ENCODE measurements at regions not wholly inside any gene's neighbourhood (a gene's known extent, or its start where the extent isn't known, plus 50 kb on each side); places are given as distances from the start of the nearest gene placed in this dataset.

DNA sequence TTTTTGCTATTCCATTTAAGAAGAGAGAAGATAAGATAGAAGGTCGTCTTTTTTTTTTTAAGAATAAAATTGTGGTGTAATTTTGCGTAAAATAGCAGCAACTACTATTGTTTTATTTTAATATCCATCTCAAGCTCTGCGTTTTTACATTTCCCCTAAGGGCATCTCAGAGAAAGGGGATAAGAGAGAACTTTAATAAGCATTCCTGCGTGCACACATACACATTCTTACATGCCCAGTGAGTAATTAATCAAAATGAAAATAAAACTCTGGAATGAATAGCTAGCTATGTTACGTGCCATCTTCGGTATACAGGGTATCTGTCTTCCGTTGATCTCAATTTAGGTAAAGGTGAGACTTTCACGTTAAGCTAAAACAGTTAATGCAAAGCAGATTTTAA is 200.3 kb upstream of the TENM3 start:
- ChIA-PET POLR2A (no interaction called here), CTCF (no interaction called here), RAD21 (ENCODE audit: low non-redundant PET in 1 of 2, low total read pairs in 2 of 2, uncharacterized antibody in 2 of 2, unreplicated experiment in 2 of 2) (no interaction called here)
- no peak for DNase-seq (ENCODE audit: low read depth, low spot score)
- intact Hi-C loops (cut with micrococcal nuclease): no loop called here
- no peaks in the 10 kb centered on the region; the same call in none of the 2 replicates for H3K27me3 ChIP-seq (ENCODE audit: insufficient read depth, low read length)
- H2AFZ ChIP-seq (ENCODE audit: low read depth, low read length, poor library complexity, severe bottlenecking): no peak overlapping the region
- no peaks in the 10 kb centered on the region for H3K36me3 ChIP-seq (ENCODE audit: control insufficient read depth in 1 of 2, insufficient read depth in 2 of 2, low read length in 2 of 2)
- no peak overlapping the region for H3K4me3 ChIP-seq (replicated peaks in 1 of 2; ENCODE audit: low read depth in 1 of 2, low read length in 2 of 2)
- H3K79me2 ChIP-seq (ENCODE audit: insufficient read depth, low read length): no peaks in the 10 kb centered on the region
- no peak overlapping the region for H3K9ac ChIP-seq (ENCODE audit: low read length)
- no peaks in the 10 kb centered on the region for H3K4me1 ChIP-seq (ENCODE audit: control insufficient read depth in 1 of 2, insufficient read depth in 2 of 2, low read length in 2 of 2)
- H3K9me3 ChIP-seq (ENCODE audit: control insufficient read depth in 1 of 2, insufficient read depth in 1 of 2, low read depth in 1 of 2, low read length in 2 of 2): no peaks in the 10 kb centered on the region
- no peak overlapping the region for H3K27ac ChIP-seq (ENCODE audit: low read depth, low read length)
- no peak overlapping the region for H3K4me2 ChIP-seq (ENCODE audit: low read length)
- BruUV-seq (replicated peaks): no TSS peak
- ATAC-seq: no peak
- no peaks in the 10 kb centered on the region for H3K9me2 ChIP-seq (ENCODE audit: insufficient read depth)
- no peaks in the 10 kb centered on the region for H4K20me1 ChIP-seq (ENCODE audit: insufficient read depth)
- TF ChIP-seq SIN3A (IDR thresholded peaks at IDR 0.05; ENCODE audit: low read depth): no peak
- no peak for TF ChIP-seq CEBPB (IDR thresholded peaks at IDR 0.05; ENCODE audit: low read depth)
- no peak for TF ChIP-seq JUND (IDR thresholded peaks at IDR 0.05)
- no peak for TF ChIP-seq POLR2A (IDR thresholded peaks at IDR 0.05; ENCODE audit: borderline replicate concordance, extremely low read depth, insufficient read depth, insufficient read length)
- TF ChIP-seq ZNF274 (IDR thresholded peaks at IDR 0.05; ENCODE audit: low read depth, low read length): no peak
- TF ChIP-seq, protein P1, sequence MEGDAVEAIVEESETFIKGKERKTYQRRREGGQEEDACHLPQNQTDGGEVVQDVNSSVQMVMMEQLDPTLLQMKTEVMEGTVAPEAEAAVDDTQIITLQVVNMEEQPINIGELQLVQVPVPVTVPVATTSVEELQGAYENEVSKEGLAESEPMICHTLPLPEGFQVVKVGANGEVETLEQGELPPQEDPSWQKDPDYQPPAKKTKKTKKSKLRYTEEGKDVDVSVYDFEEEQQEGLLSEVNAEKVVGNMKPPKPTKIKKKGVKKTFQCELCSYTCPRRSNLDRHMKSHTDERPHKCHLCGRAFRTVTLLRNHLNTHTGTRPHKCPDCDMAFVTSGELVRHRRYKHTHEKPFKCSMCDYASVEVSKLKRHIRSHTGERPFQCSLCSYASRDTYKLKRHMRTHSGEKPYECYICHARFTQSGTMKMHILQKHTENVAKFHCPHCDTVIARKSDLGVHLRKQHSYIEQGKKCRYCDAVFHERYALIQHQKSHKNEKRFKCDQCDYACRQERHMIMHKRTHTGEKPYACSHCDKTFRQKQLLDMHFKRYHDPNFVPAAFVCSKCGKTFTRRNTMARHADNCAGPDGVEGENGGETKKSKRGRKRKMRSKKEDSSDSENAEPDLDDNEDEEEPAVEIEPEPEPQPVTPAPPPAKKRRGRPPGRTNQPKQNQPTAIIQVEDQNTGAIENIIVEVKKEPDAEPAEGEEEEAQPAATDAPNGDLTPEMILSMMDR (IDR thresholded peaks at IDR 0.05 in 2 of 3, conservative IDR thresholded peaks at IDR 0.05 in 1 of 3; ENCODE audit: borderline replicate concordance in 1 of 3, insufficient read depth in 1 of 3, low read depth in 2 of 3, low read length in 2 of 3): no peak
- no peak for TF ChIP-seq FOSL1 (IDR thresholded peaks at IDR 0.05; ENCODE audit: low read depth)
- TF ChIP-seq CBX3 (IDR thresholded peaks at IDR 0.05; ENCODE audit: low read depth): no peak
- no peak for TF ChIP-seq ELF1 (IDR thresholded peaks at IDR 0.05; ENCODE audit: borderline replicate concordance, low read depth)
- no peak for TF ChIP-seq POLR2AphosphoS5 (IDR thresholded peaks at IDR 0.05; ENCODE audit: low read depth, low read length)
- no peak for TF ChIP-seq YY1 (IDR thresholded peaks at IDR 0.05; ENCODE audit: extremely low read depth, insufficient replicate concordance, low read depth, low read length)
- TF ChIP-seq, protein P2, sequence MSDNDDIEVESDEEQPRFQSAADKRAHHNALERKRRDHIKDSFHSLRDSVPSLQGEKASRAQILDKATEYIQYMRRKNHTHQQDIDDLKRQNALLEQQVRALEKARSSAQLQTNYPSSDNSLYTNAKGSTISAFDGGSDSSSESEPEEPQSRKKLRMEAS (IDR thresholded peaks at IDR 0.05): no peak
- TF ChIP-seq TCF7L2 (IDR thresholded peaks at IDR 0.05; ENCODE audit: borderline replicate concordance, extremely low read depth, insufficient read depth, insufficient read length): no peak
- TF ChIP-seq, protein P3, sequence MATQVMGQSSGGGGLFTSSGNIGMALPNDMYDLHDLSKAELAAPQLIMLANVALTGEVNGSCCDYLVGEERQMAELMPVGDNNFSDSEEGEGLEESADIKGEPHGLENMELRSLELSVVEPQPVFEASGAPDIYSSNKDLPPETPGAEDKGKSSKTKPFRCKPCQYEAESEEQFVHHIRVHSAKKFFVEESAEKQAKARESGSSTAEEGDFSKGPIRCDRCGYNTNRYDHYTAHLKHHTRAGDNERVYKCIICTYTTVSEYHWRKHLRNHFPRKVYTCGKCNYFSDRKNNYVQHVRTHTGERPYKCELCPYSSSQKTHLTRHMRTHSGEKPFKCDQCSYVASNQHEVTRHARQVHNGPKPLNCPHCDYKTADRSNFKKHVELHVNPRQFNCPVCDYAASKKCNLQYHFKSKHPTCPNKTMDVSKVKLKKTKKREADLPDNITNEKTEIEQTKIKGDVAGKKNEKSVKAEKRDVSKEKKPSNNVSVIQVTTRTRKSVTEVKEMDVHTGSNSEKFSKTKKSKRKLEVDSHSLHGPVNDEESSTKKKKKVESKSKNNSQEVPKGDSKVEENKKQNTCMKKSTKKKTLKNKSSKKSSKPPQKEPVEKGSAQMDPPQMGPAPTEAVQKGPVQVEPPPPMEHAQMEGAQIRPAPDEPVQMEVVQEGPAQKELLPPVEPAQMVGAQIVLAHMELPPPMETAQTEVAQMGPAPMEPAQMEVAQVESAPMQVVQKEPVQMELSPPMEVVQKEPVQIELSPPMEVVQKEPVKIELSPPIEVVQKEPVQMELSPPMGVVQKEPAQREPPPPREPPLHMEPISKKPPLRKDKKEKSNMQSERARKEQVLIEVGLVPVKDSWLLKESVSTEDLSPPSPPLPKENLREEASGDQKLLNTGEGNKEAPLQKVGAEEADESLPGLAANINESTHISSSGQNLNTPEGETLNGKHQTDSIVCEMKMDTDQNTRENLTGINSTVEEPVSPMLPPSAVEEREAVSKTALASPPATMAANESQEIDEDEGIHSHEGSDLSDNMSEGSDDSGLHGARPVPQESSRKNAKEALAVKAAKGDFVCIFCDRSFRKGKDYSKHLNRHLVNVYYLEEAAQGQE (IDR thresholded peaks at IDR 0.05; ENCODE audit: low read depth): no peak

Data from HCT116 (cell line).